ENCODE measurements at regions not wholly inside any gene's neighbourhood (a gene's known extent, or its start where the extent isn't known, plus 50 kb on each side); places are given as distances from the start of the nearest gene placed in this dataset.

GRCh38 chr2:21774691-21775368 lies 651.1 kb downstream of the TDRD15 start (continued):
- no peak for TF ChIP-seq POLR2A (IDR thresholded peaks at IDR 0.05; ENCODE audit: low read depth, low read length)

- H3K9me1 ChIP-seq (ENCODE audit: insufficient read depth, low read length): 0 out of 2 replicates have a peak, but pooled peaks cover 4% of the 10 kb centered on the region
- in situ Hi-C loops (cut with MboI; ENCODE audit: low sequenced_read_pairs): no loop called here
- no peak overlapping the region for H3K4me2 ChIP-seq (ENCODE audit: low read depth, low read length)
- TF ChIP-seq NFE2L2 (IDR thresholded peaks at IDR 0.05; ENCODE audit: low read depth, low read length) (no peak), MAFK (IDR thresholded peaks at IDR 0.05; ENCODE audit: low read depth, low read length) (no peak), CEBPB (IDR thresholded peaks at IDR 0.05; ENCODE audit: low read depth, low read length) (no peak), ELK1 (IDR thresholded peaks at IDR 0.05; ENCODE audit: borderline replicate concordance, low read depth, low read length) (no peak), FOS (IDR thresholded peaks at IDR 0.05; ENCODE audit: low read depth, low read length) (no peak), BHLHE40 (IDR thresholded peaks at IDR 0.05; ENCODE audit: low read depth, low read length) (no peak), SMC3 (IDR thresholded peaks at IDR 0.05; ENCODE audit: low read depth, low read length) (no peak), POLR2A (IDR thresholded peaks at IDR 0.05; ENCODE audit: low read depth, low read length) (no peak)
- TF ChIP-seq, protein P1, sequence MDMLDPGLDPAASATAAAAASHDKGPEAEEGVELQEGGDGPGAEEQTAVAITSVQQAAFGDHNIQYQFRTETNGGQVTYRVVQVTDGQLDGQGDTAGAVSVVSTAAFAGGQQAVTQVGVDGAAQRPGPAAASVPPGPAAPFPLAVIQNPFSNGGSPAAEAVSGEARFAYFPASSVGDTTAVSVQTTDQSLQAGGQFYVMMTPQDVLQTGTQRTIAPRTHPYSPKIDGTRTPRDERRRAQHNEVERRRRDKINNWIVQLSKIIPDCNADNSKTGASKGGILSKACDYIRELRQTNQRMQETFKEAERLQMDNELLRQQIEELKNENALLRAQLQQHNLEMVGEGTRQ (IDR thresholded peaks at IDR 0.05; ENCODE audit: low read depth, low read length): no peak
- POLR2A ChIA-PET (ENCODE audit: unreplicated experiment): no interaction called here
- H4K8ac ChIP-seq (ENCODE audit: low read depth in 2 of 2, low read length in 2 of 2): no peak overlapping the region; a peak in 1 of 4 replicates
- H3K27ac ChIP-seq (ENCODE audit: insufficient read depth, low read length): no peak overlapping the region
- 0 out of 2 replicates have a peak overlapping the region, but pooled peaks have one; percentile 35 for H3K4ac ChIP-seq (ENCODE audit: low read depth, low read length)
- H3K36me3 ChIP-seq (ENCODE audit: control insufficient read depth, insufficient read depth, low read length): no peaks in the 10 kb centered on the region
- H3K4me1 ChIP-seq (ENCODE audit: control insufficient read depth, insufficient read depth, low read length): peaks cover 4% of the 10 kb centered on the region
- H2BK15ac ChIP-seq (ENCODE audit: low read depth, low read length): no peak overlapping the region
- peak; percentile 42; the same call in 1 of the 2 replicates for ATAC-seq (ENCODE audit: low read depth)
- WGBS, 2 experiments (ENCODE audit: extremely low coverage in 2 of 2, insufficient read length in 1 of 2): no CpG with 5 or more reads among the region's 1 CpG
- DNase-seq: peak; percentile 60
- intact Hi-C loops (cut with micrococcal nuclease): no loop called here
- H2AFZ ChIP-seq (replicated peaks; ENCODE audit: low read length, poor library complexity): no peak overlapping the region
- no peak overlapping the region for H3K14ac ChIP-seq (replicated peaks; ENCODE audit: low read depth, low read length)
- no peak overlapping the region for H2AK9ac ChIP-seq (replicated peaks; ENCODE audit: low read depth, low read length, poor library complexity)
- H3K4me3 ChIP-seq (ENCODE audit: insufficient read depth, low read depth, low read length): no peak overlapping the region
- H3K23ac ChIP-seq (ENCODE audit: low read depth, low read length): no peak overlapping the region
- no TSS peak for BruUV-seq (replicated peaks)
- dilution Hi-C loops (cut with HindIII; ENCODE audit: low sequenced_read_pairs, unreplicated experiment): no loop called here
- no peak overlapping the region for H4K5ac ChIP-seq (ENCODE audit: low read depth, low read length)
- H2BK120ac ChIP-seq (ENCODE audit: low read depth, low read length): no peak overlapping the region
- no peak overlapping the region for H2AK5ac ChIP-seq (ENCODE audit: low read depth, low read length)
- H3K56ac ChIP-seq (ENCODE audit: extremely low read depth, insufficient read depth, low read length): no peak overlapping the region
- no peaks in the 10 kb centered on the region for H4K20me1 ChIP-seq (ENCODE audit: insufficient read depth, low read length)
- no peak overlapping the region for H4K91ac ChIP-seq (ENCODE audit: insufficient read depth, low read depth, low read length)
- no peaks in the 10 kb centered on the region for H3K9me3 ChIP-seq (ENCODE audit: control insufficient read depth, insufficient read depth, low read length)
- H2BK20ac ChIP-seq (ENCODE audit: low read depth, low read length): no peak overlapping the region
- peak overlapping the region; percentile 42; the same call in 1 of the 2 replicates for H3K18ac ChIP-seq (ENCODE audit: low read depth, low read length)
- no peaks in the 10 kb centered on the region for H3K27me3 ChIP-seq (ENCODE audit: control insufficient read depth, insufficient read depth, low read length)
- no peak overlapping the region for H2BK5ac ChIP-seq (ENCODE audit: low read depth, low read length, poor library complexity, severe bottlenecking)
- CTCF ChIA-PET: no interaction called here
- H3K9ac ChIP-seq (ENCODE audit: low read depth, low read length): no peak overlapping the region
- no peaks in the 10 kb centered on the region for H3K79me1 ChIP-seq (ENCODE audit: low read depth in 1 of 2, low read length in 2 of 2)
These were observed 656.0 kb downstream of the TDRD15 start for GRCh38 chr2:21779786-21780185.

Measured in IMR-90 (cell line).